AG10803 (cell line): ENCODE measurements at regions not wholly inside any gene's neighbourhood (a gene's known extent, or its start where the extent isn't known, plus 50 kb on each side); places are given as distances from the start of the nearest gene placed in this dataset.

Experiments used
- DNase-seq: peaks from one replicate; pipeline ENCODE4 v3.0.0; 2010; ENCODE audit warnings: low read depth
- H3K4me3 ChIP-seq: 2 replicates; pipeline ENCODE4 v1.5.1; 2011; ENCODE audit warnings: mild to moderate bottlenecking, low read length, control low read depth
- TF ChIP-seq, protein P1 (sequence below): conservative IDR thresholded peaks from 2 replicates; pipeline ENCODE4 v1.5.1; 2011; ENCODE audit warnings: mild to moderate bottlenecking, low read length, control low read depth, inconsistent platforms

DNA sequence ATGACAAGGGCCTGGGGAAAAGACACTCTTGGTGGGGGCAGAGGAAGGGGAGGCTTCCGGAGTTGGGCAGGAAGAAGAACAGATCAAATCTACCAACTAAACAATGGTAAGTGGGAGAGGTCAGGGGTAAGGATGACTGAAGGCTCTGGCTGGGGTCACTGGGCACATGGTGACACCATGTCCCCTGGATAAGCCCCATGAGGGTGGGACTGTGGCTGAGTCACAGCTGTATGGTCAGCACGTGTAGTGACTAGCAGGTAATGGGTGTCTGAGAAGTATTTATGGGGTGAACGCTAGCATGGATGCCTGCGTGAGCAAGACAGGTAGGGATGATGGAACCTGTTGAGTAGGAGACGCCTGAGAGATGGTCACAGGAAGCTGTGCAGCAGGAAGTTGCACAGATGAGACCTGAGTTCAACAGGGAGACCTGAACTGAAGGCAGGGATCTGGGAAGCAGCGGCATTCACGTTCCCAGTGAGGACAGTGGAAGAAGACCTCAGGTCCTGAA lies 64.5 kb upstream of the SNX9 start:
- TF ChIP-seq, protein P1, sequence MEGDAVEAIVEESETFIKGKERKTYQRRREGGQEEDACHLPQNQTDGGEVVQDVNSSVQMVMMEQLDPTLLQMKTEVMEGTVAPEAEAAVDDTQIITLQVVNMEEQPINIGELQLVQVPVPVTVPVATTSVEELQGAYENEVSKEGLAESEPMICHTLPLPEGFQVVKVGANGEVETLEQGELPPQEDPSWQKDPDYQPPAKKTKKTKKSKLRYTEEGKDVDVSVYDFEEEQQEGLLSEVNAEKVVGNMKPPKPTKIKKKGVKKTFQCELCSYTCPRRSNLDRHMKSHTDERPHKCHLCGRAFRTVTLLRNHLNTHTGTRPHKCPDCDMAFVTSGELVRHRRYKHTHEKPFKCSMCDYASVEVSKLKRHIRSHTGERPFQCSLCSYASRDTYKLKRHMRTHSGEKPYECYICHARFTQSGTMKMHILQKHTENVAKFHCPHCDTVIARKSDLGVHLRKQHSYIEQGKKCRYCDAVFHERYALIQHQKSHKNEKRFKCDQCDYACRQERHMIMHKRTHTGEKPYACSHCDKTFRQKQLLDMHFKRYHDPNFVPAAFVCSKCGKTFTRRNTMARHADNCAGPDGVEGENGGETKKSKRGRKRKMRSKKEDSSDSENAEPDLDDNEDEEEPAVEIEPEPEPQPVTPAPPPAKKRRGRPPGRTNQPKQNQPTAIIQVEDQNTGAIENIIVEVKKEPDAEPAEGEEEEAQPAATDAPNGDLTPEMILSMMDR = no peak
- no peak overlapping the region for H3K4me3 ChIP-seq
- DNase-seq = no peak

GRCh38 chr6:157759028-157759427 lies 64.0 kb upstream of the SNX9 start:
- DNase-seq = no peak
- H3K4me3 ChIP-seq = no peak overlapping the region

GRCh38 chr6:157760137-157760536 lies 62.9 kb upstream of the SNX9 start:
- no peak overlapping the region for H3K4me3 ChIP-seq
- TF ChIP-seq, protein P1 = no peak
- DNase-seq = no peak

More at GRCh38 chr6:157759028-157759427, 64.0 kb upstream of the SNX9 start:
- TF ChIP-seq, protein P1 = no peak

DNA sequence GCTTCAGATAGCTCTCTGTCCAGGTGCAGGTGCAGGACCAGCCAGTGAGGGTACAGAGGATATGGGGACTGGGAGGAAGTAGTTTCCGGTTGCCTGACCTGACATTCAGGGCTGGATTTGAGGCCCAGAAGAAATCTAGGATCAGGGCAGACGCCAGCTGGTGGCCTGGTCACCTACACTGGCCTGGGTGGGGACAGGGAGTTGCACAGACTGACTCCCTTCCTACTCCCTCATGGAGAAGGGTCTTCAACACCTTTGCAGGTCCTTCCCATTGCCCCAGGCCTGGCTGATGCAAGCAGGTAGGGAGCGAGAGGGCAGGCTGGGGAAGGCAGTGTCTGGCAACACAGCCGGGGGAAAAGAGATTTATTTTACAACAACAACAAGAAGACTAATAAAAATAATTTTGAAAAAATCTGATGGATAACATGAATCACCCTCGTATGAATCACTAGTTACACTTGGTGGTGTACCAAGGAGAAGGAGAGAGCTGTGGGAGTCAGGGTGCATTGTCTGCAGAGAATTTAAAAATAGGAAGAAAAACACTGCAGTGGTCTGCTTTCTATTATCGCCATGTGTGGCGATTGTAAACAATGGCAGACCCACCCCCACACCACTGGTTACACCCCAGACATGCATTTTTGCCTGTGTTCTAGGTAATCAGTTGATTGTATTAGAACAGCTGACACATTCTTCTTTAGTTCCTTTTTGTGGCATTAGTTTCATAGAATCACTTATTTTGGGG lies 62.3 kb upstream of the SNX9 start:
- DNase-seq = peak; percentile 89
- H3K4me3 ChIP-seq = no peak overlapping the region
- TF ChIP-seq, protein P1 = no peak

DNA sequence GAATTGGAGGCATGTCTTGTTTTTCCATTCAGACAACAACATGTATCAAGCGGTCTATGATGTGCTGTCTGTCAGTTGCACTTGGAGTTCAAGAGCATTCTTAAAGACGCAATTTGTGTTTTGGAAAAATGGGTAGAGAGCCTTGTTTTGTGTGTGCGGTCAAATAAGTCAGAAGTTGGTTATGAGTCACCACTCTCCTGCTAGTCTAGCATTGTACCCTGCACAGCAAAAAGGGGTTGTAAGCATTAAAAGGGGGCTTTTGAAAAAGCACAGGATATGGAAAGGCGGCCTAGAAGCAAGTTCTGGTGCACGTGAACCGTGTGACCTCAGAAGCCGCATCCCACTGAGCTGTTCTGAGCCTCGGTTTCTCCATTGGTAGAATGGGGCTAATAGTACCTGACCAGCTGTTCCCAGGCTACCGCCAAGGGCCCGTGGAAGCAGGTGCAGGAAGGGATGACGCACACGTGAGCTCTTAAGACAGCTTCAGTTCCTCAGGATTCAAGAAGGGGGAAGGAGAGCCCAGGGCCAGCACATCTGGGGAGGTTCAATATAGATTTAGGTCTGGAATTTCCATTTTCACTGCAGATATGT lies 61.6 kb upstream of the SNX9 start:
- peak; percentile 74 for DNase-seq
- TF ChIP-seq, protein P1 = no peak
- no peak overlapping the region for H3K4me3 ChIP-seq

GRCh38 chr6:157761926-157762325 lies 61.1 kb upstream of the SNX9 start:
- TF ChIP-seq, protein P1 = no peak
- DNase-seq = no peak
- no peak overlapping the region for H3K4me3 ChIP-seq

GRCh38 chr6:157762636-157763035 lies 60.4 kb upstream of the SNX9 start:
- no peak overlapping the region for H3K4me3 ChIP-seq
- TF ChIP-seq, protein P1 = peak; percentile 16; the same call in 1 of the 2 replicates
- DNase-seq = no peak
